Lower leg skin (tissue), 3 donors: ENCODE measurements at regions not wholly inside any gene's neighbourhood (a gene's known extent, or its start where the extent isn't known, plus 50 kb on each side); places are given as distances from the start of the nearest gene placed in this dataset.

Experiments used
- POLR2A ChIP-seq, 2 donors: fragments of 450-650 bp; IDR thresholded peaks; one replicate each; pipeline ENCODE4 v1.6.1; 2016 to 2017; ENCODE audit warnings: antibody characterized with exemption in 2 of 2, mild to moderate bottlenecking in 1 of 2, moderate library complexity in 1 of 2
- TF ChIP-seq, protein P1 (sequence below), 3 donors: fragments of 450-650 bp; IDR thresholded peaks; one replicate each; pipeline ENCODE4 v1.5.1; 2016; ENCODE audit warnings: antibody characterized with exemption in 3 of 3, mild to moderate bottlenecking in 3 of 3, moderate library complexity in 2 of 3

GRCh38 chrX:69379412-69379811 is 124.7 kb upstream of the NALF2 start:
- TF ChIP-seq, protein P1, sequence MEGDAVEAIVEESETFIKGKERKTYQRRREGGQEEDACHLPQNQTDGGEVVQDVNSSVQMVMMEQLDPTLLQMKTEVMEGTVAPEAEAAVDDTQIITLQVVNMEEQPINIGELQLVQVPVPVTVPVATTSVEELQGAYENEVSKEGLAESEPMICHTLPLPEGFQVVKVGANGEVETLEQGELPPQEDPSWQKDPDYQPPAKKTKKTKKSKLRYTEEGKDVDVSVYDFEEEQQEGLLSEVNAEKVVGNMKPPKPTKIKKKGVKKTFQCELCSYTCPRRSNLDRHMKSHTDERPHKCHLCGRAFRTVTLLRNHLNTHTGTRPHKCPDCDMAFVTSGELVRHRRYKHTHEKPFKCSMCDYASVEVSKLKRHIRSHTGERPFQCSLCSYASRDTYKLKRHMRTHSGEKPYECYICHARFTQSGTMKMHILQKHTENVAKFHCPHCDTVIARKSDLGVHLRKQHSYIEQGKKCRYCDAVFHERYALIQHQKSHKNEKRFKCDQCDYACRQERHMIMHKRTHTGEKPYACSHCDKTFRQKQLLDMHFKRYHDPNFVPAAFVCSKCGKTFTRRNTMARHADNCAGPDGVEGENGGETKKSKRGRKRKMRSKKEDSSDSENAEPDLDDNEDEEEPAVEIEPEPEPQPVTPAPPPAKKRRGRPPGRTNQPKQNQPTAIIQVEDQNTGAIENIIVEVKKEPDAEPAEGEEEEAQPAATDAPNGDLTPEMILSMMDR (IDR thresholded peaks at IDR 0.05) = no peak
- no peak for TF ChIP-seq POLR2A (IDR thresholded peaks at IDR 0.05)
